ENCODE measurements at regions not wholly inside any gene's neighbourhood (a gene's known extent, or its start where the extent isn't known, plus 50 kb on each side); places are given as distances from the start of the nearest gene placed in this dataset.

- TF ChIP-seq CTCF (IDR thresholded peaks at IDR 0.05) (no peak), POLR2A (IDR thresholded peaks at IDR 0.05) (no peak)
Observed at GRCh38 chr16:61471023-61471422, 565.2 kb downstream of the CDH8 start.
